ENCODE measurements at regions not wholly inside any gene's neighbourhood (a gene's known extent, or its start where the extent isn't known, plus 50 kb on each side); places are given as distances from the start of the nearest gene placed in this dataset.

DNA sequence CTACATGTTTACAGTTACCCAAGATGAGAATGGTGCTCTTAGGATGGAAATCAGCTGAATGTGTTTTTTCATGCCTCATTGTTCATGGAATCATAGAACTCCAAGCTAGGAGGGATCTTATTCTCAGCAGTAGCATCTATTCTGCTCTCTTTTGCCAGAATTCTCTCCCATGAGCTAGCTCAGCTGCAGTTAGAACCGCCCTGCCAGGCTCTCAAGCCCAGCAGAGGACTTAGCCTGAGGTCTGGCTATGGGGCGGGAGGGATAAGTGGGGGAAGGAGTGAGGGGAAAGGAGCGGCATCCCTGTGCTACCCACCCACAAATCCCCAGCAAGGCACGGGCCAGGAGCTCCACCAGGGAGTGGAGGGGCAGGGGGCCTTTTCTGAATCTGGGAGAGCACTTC is 120.7 kb upstream of the PLXNA4 start:
- TF ChIP-seq, protein P1, sequence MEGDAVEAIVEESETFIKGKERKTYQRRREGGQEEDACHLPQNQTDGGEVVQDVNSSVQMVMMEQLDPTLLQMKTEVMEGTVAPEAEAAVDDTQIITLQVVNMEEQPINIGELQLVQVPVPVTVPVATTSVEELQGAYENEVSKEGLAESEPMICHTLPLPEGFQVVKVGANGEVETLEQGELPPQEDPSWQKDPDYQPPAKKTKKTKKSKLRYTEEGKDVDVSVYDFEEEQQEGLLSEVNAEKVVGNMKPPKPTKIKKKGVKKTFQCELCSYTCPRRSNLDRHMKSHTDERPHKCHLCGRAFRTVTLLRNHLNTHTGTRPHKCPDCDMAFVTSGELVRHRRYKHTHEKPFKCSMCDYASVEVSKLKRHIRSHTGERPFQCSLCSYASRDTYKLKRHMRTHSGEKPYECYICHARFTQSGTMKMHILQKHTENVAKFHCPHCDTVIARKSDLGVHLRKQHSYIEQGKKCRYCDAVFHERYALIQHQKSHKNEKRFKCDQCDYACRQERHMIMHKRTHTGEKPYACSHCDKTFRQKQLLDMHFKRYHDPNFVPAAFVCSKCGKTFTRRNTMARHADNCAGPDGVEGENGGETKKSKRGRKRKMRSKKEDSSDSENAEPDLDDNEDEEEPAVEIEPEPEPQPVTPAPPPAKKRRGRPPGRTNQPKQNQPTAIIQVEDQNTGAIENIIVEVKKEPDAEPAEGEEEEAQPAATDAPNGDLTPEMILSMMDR (IDR thresholded peaks at IDR 0.05), result no peak
- TF ChIP-seq POLR2A (IDR thresholded peaks at IDR 0.05) (no peak), POLR2AphosphoS5 (IDR thresholded peaks at IDR 0.05) (no peak), EP300 (IDR thresholded peaks at IDR 0.05) (no peak)

Measured in upper lobe of left lung (tissue), 4 donors.